ENCODE measurements at regions not wholly inside any gene's neighbourhood (a gene's known extent, or its start where the extent isn't known, plus 50 kb on each side); places are given as distances from the start of the nearest gene placed in this dataset.
"Not testable (repeated sequence)": the region's sequence is repeated elsewhere in the genome, so short reads cannot be mapped to it uniquely, and the experiment has no call there.

DNA sequence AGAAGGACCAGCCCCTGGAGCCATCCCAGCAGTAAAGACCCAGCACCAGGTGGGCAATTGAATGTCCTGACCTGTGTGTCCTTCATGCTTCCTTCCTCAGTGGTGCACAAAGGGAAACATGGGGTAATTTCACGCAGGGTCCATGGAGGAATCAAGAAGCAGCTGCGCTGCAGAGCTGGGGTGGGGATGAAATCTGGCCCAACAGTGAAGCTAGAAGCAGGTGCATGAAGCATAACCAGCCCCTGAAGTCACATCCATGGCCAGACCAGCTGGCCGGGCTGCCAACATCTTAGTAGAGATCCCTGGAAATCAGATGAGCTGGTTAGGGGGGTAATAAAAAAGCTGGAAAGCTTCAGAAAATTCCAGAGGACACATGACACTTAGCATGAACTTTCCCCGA, 646.7 kb upstream of the DEFB115 start:
- no peaks in the 10 kb centered on the region for H3K4me1 Mint-ChIP-seq
- no peaks in the 10 kb centered on the region for H3K27me3 Mint-ChIP-seq
- DNase-seq (no peak), ATAC-seq (ENCODE audit: low read depth in 2 of 2) (no peak)
- H3K27ac Mint-ChIP-seq: no peak overlapping the region
- H3K9me3 Mint-ChIP-seq: peaks cover 7 to 35% (median 21%) of the 10 kb centered on the region in 7 donors
- no peak overlapping the region for H3K4me3 Mint-ChIP-seq
- no peaks in the 10 kb centered on the region for H3K36me3 Mint-ChIP-seq

DNA sequence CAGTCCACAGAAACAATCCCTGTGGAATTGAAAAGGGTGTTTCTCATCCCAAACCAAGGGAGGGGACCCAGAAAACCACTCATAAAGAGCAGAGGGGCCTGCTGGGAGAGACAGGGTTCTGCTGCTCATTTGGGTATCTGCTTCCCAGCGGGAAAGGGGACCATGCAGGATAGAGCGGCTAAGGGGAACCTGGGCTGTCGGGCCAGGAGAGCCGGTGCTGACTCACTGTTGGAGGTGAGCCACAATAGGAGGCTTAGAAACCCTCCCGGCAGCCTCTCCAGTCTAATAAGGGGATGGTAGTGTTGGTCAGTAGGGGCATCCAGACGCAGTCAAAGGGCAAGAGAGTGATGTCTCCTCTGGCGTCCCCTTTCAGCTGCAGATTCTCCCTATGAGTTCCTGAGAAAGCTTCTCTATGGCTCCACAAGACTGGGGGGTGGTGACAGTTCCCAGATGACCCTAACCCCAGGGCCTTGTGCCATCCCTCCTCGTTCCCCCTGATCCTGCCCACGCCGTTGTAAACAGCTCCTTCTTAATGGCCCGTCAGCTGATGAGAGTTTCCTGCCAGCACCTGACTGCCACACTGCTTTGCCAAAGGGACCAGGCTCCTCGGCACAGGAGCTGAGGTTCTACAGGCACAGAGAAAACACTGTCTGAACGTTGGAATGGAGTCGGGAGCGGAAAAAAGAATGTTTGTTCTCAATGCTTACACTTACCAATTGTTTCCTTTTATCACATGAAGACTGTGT, 646.1 kb upstream of the DEFB115 start:
- Mint-ChIP-seq H3K27ac (no peak overlapping the region), H3K9me3 (peaks cover 7 to 29% (median 20%) of the 10 kb centered on the region in 7 donors), H3K27me3 (no peaks in the 10 kb centered on the region), H3K4me1 (no peaks in the 10 kb centered on the region), H3K4me3 (no peak overlapping the region), H3K36me3 (no peaks in the 10 kb centered on the region)
- DNase-seq: no peak
- no peak for ATAC-seq (ENCODE audit: low read depth in 2 of 2)

DNA sequence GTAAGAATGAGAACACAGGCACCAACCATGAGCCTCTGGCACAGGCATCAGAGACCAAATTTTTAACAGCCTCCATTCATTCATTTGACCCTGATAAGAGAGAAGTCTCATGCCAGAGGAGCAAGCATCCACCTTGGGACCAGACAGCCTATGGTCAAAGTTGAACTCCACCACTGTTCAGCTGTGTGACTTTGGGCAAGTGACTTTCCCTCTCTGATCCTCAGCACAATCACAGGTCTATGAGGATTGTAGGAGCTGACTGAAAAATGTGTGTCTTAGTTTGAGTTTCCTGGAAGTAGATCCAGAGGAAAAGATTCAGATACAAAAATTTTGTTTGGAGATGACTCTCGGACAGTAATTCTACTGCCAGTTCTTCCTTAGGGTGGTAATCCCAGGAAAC, 645.1 kb upstream of the DEFB115 start:
- H3K4me1 Mint-ChIP-seq: no peaks in the 10 kb centered on the region

DNA sequence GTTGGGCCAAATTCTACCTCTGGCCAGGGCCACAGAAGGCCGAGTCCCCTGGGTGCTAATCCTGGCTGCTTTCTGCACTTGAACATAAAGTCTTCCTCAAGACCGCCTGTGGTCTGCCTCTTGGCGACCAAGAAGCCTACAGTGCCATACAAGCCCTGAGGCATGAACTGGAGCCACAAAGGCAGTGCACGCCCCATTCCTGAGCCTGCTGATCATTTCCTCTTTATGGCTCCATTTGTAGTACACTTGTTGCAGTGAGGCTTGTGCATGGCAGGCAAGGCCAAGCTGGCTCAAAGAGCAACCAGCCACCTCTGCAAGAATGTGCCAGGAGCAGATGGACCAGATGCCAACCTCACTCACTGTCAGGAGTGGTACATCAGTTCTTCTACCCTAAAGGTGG, 636.1 kb upstream of the DEFB115 start:
- not testable (repeated sequence) for H3K36me3 Mint-ChIP-seq; H3K4me3 Mint-ChIP-seq; H3K27me3 Mint-ChIP-seq; DNase-seq; H3K27ac Mint-ChIP-seq; H3K4me1 Mint-ChIP-seq; ATAC-seq (ENCODE audit: low read depth in 2 of 2)
- H3K9me3 Mint-ChIP-seq: peaks cover 7 to 20% (median 9%) of the 10 kb centered on the region in 7 donors

More for the DNA sequence above, 645.1 kb upstream of the DEFB115 start:
- peaks cover 6 to 22% (median 19%) of the 10 kb centered on the region in 7 donors for H3K9me3 Mint-ChIP-seq
- no peaks in the 10 kb centered on the region for H3K36me3 Mint-ChIP-seq
- DNase-seq (no peak), ATAC-seq (ENCODE audit: low read depth in 2 of 2) (no peak)
- no peaks in the 10 kb centered on the region for H3K27me3 Mint-ChIP-seq
- no peak overlapping the region for H3K27ac Mint-ChIP-seq
- no peak overlapping the region for H3K4me3 Mint-ChIP-seq

DNA sequence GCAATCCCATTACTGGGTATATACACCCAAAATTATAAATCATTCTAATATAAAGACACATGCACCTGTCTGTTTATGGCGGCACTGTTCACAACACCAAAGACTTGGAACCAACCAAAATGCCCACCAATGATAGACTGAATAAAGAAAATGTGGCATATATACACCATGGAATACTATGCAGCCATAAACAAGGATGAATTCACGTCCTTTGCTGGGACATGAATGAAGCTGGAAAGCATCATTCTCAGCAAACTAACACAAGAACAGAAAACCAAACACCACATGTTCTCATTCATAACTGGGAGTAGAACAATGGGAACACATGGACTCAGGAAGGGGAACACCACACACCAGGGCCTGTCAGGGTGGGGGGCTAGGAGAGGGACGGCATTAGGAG, 633.2 kb upstream of the DEFB115 start:
- not testable (repeated sequence) for H3K4me3 Mint-ChIP-seq; H3K4me1 Mint-ChIP-seq; H3K27me3 Mint-ChIP-seq; H3K36me3 Mint-ChIP-seq; ATAC-seq (ENCODE audit: low read depth in 2 of 2); DNase-seq; H3K27ac Mint-ChIP-seq
- H3K9me3 Mint-ChIP-seq: peaks cover 2 to 13% (median 6%) of the 10 kb centered on the region in 7 donors

DNA sequence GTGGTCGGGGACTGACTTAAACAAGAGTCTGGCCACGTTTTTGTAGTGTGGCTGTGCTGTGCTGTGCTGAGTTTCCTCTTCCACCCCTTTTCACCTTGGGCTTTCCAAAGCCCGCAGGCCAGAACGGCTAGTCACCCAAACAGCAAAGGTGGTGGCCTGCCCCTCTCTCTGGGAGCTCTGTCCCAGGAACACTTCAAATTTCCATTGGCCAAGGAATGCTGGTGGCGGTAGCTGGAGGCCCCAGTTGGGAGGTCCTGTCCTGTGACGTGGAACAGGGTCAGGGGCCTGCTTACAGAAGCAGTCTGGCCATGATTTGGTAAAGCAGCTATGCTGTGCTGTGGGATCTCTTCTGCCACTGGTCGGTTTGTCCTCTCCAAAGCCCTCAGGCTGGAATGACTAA, 628.1 kb upstream of the DEFB115 start:
- not testable (repeated sequence) for H3K27me3 Mint-ChIP-seq; H3K36me3 Mint-ChIP-seq; ATAC-seq (ENCODE audit: low read depth in 2 of 2); DNase-seq; H3K4me3 Mint-ChIP-seq; H3K4me1 Mint-ChIP-seq; H3K27ac Mint-ChIP-seq
- H3K9me3 Mint-ChIP-seq: peaks cover 3 to 18% (median 10%) of the 10 kb centered on the region in 7 donors

DNA sequence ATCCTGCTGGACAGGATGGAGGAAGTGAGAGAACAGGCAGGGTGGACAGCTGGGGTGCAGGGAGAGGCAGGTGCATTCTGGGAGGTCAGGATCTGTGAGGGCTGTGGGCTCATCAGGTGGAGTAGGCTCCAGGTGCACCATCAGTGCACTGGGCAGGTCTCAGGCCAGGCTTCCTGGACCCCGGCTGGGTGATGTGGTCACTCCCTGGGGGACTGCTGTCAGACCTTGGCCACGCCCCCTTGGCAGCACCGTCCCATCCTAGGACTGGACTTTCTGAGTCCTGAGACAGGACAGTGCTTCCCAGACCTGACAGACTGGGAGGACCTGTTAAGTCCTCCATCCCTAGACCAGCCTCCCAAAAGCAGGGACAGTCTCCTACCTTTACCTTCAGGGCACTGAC, 626.7 kb upstream of the DEFB115 start:
- no peaks in the 10 kb centered on the region for H3K27me3 Mint-ChIP-seq
- no peak overlapping the region for H3K27ac Mint-ChIP-seq
- no peak overlapping the region for H3K4me3 Mint-ChIP-seq
- DNase-seq: no peak
- no peaks in the 10 kb centered on the region for H3K36me3 Mint-ChIP-seq
- no peak for ATAC-seq (ENCODE audit: low read depth in 2 of 2)
- no peaks in the 10 kb centered on the region for H3K4me1 Mint-ChIP-seq
- peaks cover 2 to 21% (median 10%) of the 10 kb centered on the region in 7 donors for H3K9me3 Mint-ChIP-seq

DNA sequence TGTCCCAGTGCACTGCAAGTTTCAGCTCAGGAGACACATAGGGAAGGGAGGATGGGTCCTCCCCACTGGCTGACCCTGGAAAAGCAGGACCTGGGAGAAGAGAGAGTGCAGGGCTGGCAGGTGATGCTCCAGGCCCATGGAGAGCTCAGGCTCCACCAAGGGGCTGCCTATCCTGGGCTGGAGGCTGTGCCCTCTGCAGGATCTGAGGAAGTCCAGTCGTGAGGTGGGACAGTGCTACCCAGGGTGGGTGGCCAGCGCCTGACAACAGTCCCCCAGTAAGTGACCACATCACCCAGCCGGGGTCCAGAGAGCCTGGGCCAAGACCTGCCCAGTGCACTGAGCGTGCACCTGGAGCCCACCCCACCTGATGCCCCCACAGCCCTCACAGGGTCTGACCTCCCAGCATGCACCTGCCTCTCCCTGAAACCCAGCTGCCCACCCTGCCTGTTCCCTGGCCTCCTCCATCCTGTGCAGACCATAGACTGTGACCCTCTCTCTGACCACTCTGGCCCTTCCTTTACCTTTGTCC, 626.1 kb upstream of the DEFB115 start:
- peaks cover 2 to 21% (median 10%) of the 10 kb centered on the region in 7 donors for H3K9me3 Mint-ChIP-seq
- not testable (repeated sequence) for H3K27ac Mint-ChIP-seq; H3K27me3 Mint-ChIP-seq; DNase-seq; H3K4me3 Mint-ChIP-seq; H3K4me1 Mint-ChIP-seq; H3K36me3 Mint-ChIP-seq; ATAC-seq (ENCODE audit: low read depth in 2 of 2)

DNA sequence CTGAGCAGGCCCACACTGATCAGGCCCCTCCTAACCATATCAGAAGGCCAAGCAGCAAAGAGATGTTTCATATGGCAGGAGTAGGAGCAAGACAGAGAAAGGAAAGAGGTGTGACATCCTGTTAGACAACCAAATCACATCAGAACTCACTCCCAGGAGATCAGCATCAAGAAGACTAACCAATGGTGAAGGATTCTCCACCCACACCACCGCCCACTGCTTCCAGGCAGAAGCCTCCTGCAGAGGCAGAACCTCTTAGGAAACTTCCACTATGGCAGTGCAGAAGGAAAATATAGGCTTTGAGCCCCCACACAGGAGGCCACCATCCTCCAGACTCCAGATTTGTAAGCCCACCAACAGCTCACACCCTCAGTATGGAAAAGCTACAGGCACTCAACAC, 624.7 kb upstream of the DEFB115 start:
- not testable (repeated sequence) for H3K4me3 Mint-ChIP-seq; H3K4me1 Mint-ChIP-seq; H3K27ac Mint-ChIP-seq; H3K27me3 Mint-ChIP-seq; DNase-seq; H3K36me3 Mint-ChIP-seq; ATAC-seq (ENCODE audit: low read depth in 2 of 2)
- H3K9me3 Mint-ChIP-seq: peaks cover 0 to 19% (median 10%) of the 10 kb centered on the region in 7 donors

DNA sequence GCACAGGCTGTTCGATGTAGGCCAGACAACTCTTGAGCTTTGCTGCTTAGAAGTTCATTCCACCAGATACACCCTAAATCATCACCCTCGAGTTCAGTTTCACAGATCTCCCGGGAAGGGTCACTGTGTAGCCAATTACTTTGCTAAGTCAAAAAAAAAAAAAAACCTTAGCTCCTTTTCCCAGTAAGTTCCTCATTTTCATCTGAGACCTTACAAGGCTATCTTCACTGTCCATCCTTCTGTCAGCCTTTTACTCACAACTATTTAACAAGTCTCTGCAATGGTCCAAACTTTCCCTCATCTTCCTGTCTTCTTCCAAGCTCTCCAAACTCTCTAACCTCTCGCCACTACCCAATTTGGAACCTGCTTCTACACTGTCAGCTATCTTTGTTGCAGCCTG, 615.9 kb upstream of the DEFB115 start:
- not testable (repeated sequence) for H3K27ac Mint-ChIP-seq; H3K36me3 Mint-ChIP-seq; H3K4me3 Mint-ChIP-seq; DNase-seq; ATAC-seq (ENCODE audit: low read depth in 2 of 2); H3K27me3 Mint-ChIP-seq; H3K4me1 Mint-ChIP-seq
- H3K9me3 Mint-ChIP-seq: peaks cover 0 to 14% (median 7%) of the 10 kb centered on the region in 7 donors

DNA sequence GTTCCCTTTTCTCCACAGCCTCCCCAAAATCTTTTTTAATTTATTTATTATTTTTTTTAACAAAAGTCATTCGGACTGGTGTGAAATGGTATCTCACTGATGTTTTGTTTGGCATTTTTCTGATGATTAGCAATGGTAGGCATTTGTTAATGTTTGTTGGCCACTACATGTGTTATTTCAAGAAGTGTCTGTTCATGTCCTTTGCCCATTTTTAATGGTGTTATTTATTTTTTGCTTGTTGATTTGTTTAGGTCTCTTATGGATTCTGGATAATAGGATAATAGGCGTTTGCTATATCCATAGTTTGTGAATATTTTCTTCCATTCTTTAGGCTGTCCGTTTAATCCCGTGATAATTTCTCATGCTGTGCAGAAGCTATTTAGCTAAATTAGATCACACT, 596.5 kb upstream of the DEFB115 start:
- H3K27me3 Mint-ChIP-seq, H3K36me3 Mint-ChIP-seq, H3K4me1 Mint-ChIP-seq: not testable (repeated sequence)

DNA sequence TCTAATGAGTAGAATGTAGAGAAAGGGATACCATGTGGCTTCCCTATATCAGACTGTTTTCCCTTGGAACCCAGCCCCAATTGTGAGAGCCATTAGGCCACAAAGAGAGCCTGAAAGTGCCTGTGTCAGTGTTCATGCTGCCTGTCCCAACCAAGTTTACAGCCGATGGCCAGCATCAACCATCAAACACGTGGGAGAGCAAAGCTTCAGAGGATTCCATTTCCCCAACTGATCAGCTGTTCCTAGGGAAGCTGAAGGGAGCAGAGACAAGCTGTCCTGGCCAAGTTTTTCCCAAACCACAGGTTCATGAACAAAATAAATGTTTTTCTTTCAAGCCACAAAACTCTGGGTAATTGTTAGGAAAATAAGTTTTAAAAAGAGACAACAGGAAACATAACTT, 589.0 kb upstream of the DEFB115 start:
- H3K27ac Mint-ChIP-seq; DNase-seq; H3K4me3 Mint-ChIP-seq; H3K36me3 Mint-ChIP-seq; H3K9me3 Mint-ChIP-seq; ATAC-seq (ENCODE audit: low read depth in 2 of 2); H3K4me1 Mint-ChIP-seq; H3K27me3 Mint-ChIP-seq: not testable (repeated sequence)

More for the DNA sequence above, 596.5 kb upstream of the DEFB115 start:
- DNase-seq; H3K27ac Mint-ChIP-seq; H3K4me3 Mint-ChIP-seq; ATAC-seq (ENCODE audit: low read depth in 2 of 2): not testable (repeated sequence)
- H3K9me3 Mint-ChIP-seq: peaks cover 4 to 11% (median 5%) of the 10 kb centered on the region in 7 donors

DNA sequence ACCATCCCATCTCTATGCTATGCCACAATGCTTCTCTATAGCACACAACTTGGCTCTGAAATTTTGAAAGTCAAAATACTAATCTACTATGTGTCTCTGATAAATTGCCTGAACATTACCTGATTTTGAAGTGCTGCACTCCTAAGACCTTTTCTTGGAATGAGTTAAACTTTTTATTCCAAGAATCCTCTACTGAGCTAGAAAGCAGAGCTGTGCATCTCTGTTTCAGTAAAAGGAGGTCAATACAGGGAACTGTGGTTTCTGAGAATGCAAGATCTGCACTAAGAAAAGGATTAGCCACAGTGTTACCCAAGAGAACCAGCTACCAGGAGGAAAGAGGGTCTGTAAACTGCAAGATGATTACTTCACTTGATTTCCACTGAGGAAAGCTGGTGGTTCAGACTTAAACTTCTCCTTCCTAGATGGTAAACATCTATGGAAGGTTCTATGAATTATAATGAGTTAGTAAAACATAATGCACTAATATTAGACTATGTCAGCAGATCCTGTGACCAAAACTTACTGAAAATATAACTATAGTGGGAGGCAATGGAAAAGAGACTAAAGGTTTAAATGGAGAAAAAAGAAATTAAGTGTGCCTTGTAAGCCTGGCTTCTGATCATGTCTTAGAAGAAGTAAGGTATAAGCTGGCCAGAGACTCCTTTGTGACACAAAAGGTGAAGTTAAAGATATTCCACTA, 588.0 kb upstream of the DEFB115 start:
- H3K36me3 Mint-ChIP-seq; H3K4me3 Mint-ChIP-seq; H3K4me1 Mint-ChIP-seq; ATAC-seq (ENCODE audit: low read depth in 2 of 2); H3K27ac Mint-ChIP-seq; H3K27me3 Mint-ChIP-seq; DNase-seq: not testable (repeated sequence)
- peaks cover 0 to 11% (median 0%) of the 10 kb centered on the region in 7 donors for H3K9me3 Mint-ChIP-seq

DNA sequence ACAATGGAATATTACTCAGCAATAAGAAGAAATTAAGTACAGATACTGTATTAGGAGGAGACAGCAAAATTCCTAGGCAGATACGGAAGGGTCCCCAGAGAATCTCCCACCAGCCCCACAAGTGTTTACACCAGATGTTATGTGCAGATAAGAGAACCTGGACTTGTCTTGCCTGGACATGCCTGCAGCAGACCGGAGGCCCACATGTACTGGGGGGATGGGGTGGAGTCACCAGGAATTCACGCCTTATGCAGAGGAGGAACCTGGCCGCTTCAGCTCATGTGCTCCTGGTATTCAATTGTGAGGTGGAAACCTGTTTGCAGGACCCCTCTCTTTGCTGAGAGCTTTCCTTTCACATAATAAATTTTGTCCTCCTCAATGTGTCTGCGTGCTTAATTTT, 586.3 kb upstream of the DEFB115 start:
- H3K9me3 Mint-ChIP-seq: peaks cover 0 to 11% (median 0%) of the 10 kb centered on the region in 7 donors
- not testable (repeated sequence) for DNase-seq; H3K27me3 Mint-ChIP-seq; ATAC-seq (ENCODE audit: low read depth in 2 of 2); H3K4me3 Mint-ChIP-seq; H3K36me3 Mint-ChIP-seq; H3K27ac Mint-ChIP-seq; H3K4me1 Mint-ChIP-seq

Data from naive B cell (primary cell).